ENCODE measurements at regions not wholly inside any gene's neighbourhood (a gene's known extent, or its start where the extent isn't known, plus 50 kb on each side); places are given as distances from the start of the nearest gene placed in this dataset.
"Not testable (repeated sequence)": the region's sequence is repeated elsewhere in the genome, so short reads cannot be mapped to it uniquely, and the experiment has no call there.

GRCh38 chr1:83505148-83505547 lies 493.8 kb downstream of the TTLL7 start:
- Histone ChIP-seq H3K36me3 (no peaks in the 10 kb centered on the region), H3K27me3 (no peaks in the 10 kb centered on the region), H3K4me2 (no peak overlapping the region), H3K4me3 (no peak overlapping the region), H3K4me1 (peaks cover 8 to 55% (median 11%) of the 10 kb centered on the region in 10 experiments), H3K9ac (no peak overlapping the region), H3K9me3 (replicated peaks in 1 of 11) (no peaks in the 10 kb centered on the region), H4K20me1 (no peaks in the 10 kb centered on the region), H3K27ac (no peak overlapping the region)
- no peak for TF ChIP-seq Cebpa-rat (IDR thresholded peaks at IDR 0.05)

GRCh38 chr1:83503153-83503552 lies 495.8 kb downstream of the TTLL7 start:
- Histone ChIP-seq H3K9ac (no peak overlapping the region), H3K4me2 (peak overlapping the region in 3 of 11 experiments; percentile 43 to 52 (median 46); a peak in 3 of 22 replicates), H3K27ac (no peak overlapping the region), H3K36me3 (no peaks in the 10 kb centered on the region), H3K9me3 (replicated peaks in 1 of 11) (no peaks in the 10 kb centered on the region), H3K4me1 (peaks cover 0 to 49% (median 2%) of the 10 kb centered on the region in 10 experiments; a peak in 14 of 20 replicates), H4K20me1 (no peaks in the 10 kb centered on the region), H3K27me3 (no peaks in the 10 kb centered on the region), H3K4me3 (no peak overlapping the region)
- no peak for TF ChIP-seq Cebpa-rat (IDR thresholded peaks at IDR 0.05)

GRCh38 chr1:83500987-83501591 lies 497.8 kb downstream of the TTLL7 start:
- H4K20me1 ChIP-seq, result no peaks in the 10 kb centered on the region
- H3K27ac ChIP-seq, result no peak overlapping the region
- no peaks in the 10 kb centered on the region for H3K27me3 ChIP-seq
- no peak for TF ChIP-seq Cebpa-rat (IDR thresholded peaks at IDR 0.05)
- H3K4me2 ChIP-seq, result peak overlapping the region in 2 of 11 experiments; percentile 9 to 12; a peak in 3 of 22 replicates
- H3K9ac ChIP-seq, result no peak overlapping the region
- peaks cover 0 to 43% (median 0%) of the 10 kb centered on the region in 10 experiments; a peak in 6 of 20 replicates for H3K4me1 ChIP-seq
- H3K9me3 ChIP-seq (replicated peaks in 1 of 11), result no peaks in the 10 kb centered on the region
- H3K4me3 ChIP-seq, result no peak overlapping the region
- H3K36me3 ChIP-seq, result no peaks in the 10 kb centered on the region

- TF ChIP-seq Cebpa-rat (IDR thresholded peaks at IDR 0.05), result no peak
- peak overlapping the region in 2 of 11 experiments; percentile 12 to 15; a peak in 2 of 22 replicates for H3K4me2 ChIP-seq
Measured at GRCh38 chr1:83500531-83500930, 498.4 kb downstream of the TTLL7 start.

GRCh38 chr1:83499998-83500397 lies 498.9 kb downstream of the TTLL7 start:
- H3K4me2 ChIP-seq, result peak overlapping the region in 2 of 11 experiments; percentile 12 to 15; a peak in 2 of 22 replicates
- H3K36me3 ChIP-seq, result no peaks in the 10 kb centered on the region
- H3K9me3 ChIP-seq (replicated peaks in 1 of 11), result no peaks in the 10 kb centered on the region
- no peak overlapping the region for H3K4me3 ChIP-seq
- H3K9ac ChIP-seq, result no peak overlapping the region
- H3K4me1 ChIP-seq, result peaks cover 0 to 41% (median 0%) of the 10 kb centered on the region in 10 experiments; a peak in 6 of 20 replicates
- no peak for TF ChIP-seq Cebpa-rat (IDR thresholded peaks at IDR 0.05)
- H4K20me1 ChIP-seq, result no peaks in the 10 kb centered on the region
- H3K27ac ChIP-seq, result 0 out of 22 replicates have a peak overlapping the region, but pooled peaks of 1 of the 11 experiments have one; percentile 3
- no peaks in the 10 kb centered on the region for H3K27me3 ChIP-seq

More at GRCh38 chr1:83500531-83500930, 498.4 kb downstream of the TTLL7 start:
- Histone ChIP-seq H3K36me3 (no peaks in the 10 kb centered on the region), H3K9ac (no peak overlapping the region), H3K27ac (no peak overlapping the region), H3K4me3 (no peak overlapping the region), H4K20me1 (no peaks in the 10 kb centered on the region), H3K4me1 (peaks cover 0 to 43% (median 0%) of the 10 kb centered on the region in 10 experiments; a peak in 6 of 20 replicates), H3K27me3 (no peaks in the 10 kb centered on the region), H3K9me3 (replicated peaks in 1 of 11) (no peaks in the 10 kb centered on the region)

- Histone ChIP-seq H3K9me3 (replicated peaks in 1 of 11) (no peaks in the 10 kb centered on the region), H3K27me3 (no peaks in the 10 kb centered on the region), H3K36me3 (no peaks in the 10 kb centered on the region), H4K20me1 (no peaks in the 10 kb centered on the region), H3K4me2 (no peak overlapping the region), H3K27ac (no peak overlapping the region), H3K9ac (no peak overlapping the region), H3K4me3 (no peak overlapping the region), H3K4me1 (peaks cover 0 to 32% (median 0%) of the 10 kb centered on the region in 10 experiments; a peak in 6 of 20 replicates)
- no peak for TF ChIP-seq Cebpa-rat (IDR thresholded peaks at IDR 0.05)
Measured at GRCh38 chr1:83497563-83497962, 501.4 kb downstream of the TTLL7 start.

GRCh38 chr1:83495560-83495959 lies 503.4 kb downstream of the TTLL7 start:
- Histone ChIP-seq H3K27me3 (no peaks in the 10 kb centered on the region), H3K4me1 (peaks cover 0 to 12% (median 0%) of the 10 kb centered on the region in 10 experiments; a peak in 5 of 20 replicates), H3K9me3 (replicated peaks in 1 of 11) (no peaks in the 10 kb centered on the region), H3K9ac (no peak overlapping the region), H4K20me1 (no peaks in the 10 kb centered on the region), H3K4me3 (no peak overlapping the region), H3K36me3 (no peaks in the 10 kb centered on the region), H3K27ac (no peak overlapping the region), H3K4me2 (no peak overlapping the region)
- no peak for TF ChIP-seq Cebpa-rat (IDR thresholded peaks at IDR 0.05)

- no peaks in the 10 kb centered on the region for H4K20me1 ChIP-seq
- TF ChIP-seq Cebpa-rat (IDR thresholded peaks at IDR 0.05), result no peak
- no peak overlapping the region for H3K4me2 ChIP-seq
- H3K4me3 ChIP-seq, result no peak overlapping the region
- no peak overlapping the region for H3K27ac ChIP-seq
- no peaks in the 10 kb centered on the region for H3K4me1 ChIP-seq
- no peaks in the 10 kb centered on the region for H3K36me3 ChIP-seq
- H3K9me3 ChIP-seq (replicated peaks in 1 of 11), result no peaks in the 10 kb centered on the region
- no peaks in the 10 kb centered on the region for H3K27me3 ChIP-seq
- no peak overlapping the region for H3K9ac ChIP-seq
Measured at GRCh38 chr1:83493633-83494032, 505.3 kb downstream of the TTLL7 start.

- no peak overlapping the region for H3K4me2 ChIP-seq
- no peak overlapping the region for H3K4me3 ChIP-seq
- H4K20me1 ChIP-seq, result no peaks in the 10 kb centered on the region
- no peak for TF ChIP-seq Cebpa-rat (IDR thresholded peaks at IDR 0.05)
- H3K27ac ChIP-seq, result no peak overlapping the region
- no peaks in the 10 kb centered on the region for H3K27me3 ChIP-seq
- H3K36me3 ChIP-seq, result no peaks in the 10 kb centered on the region
- H3K9ac ChIP-seq, result no peak overlapping the region
- no peaks in the 10 kb centered on the region for H3K9me3 ChIP-seq (replicated peaks in 1 of 11)
- no peaks in the 10 kb centered on the region for H3K4me1 ChIP-seq
Measured at GRCh38 chr1:83491930-83492329, 507.0 kb downstream of the TTLL7 start.

GRCh38 chr1:83490988-83491387 lies 507.9 kb downstream of the TTLL7 start:
- H3K9me3 ChIP-seq (replicated peaks in 1 of 11), result no peaks in the 10 kb centered on the region
- no peaks in the 10 kb centered on the region for H3K27me3 ChIP-seq
- no peaks in the 10 kb centered on the region for H4K20me1 ChIP-seq
- H3K36me3 ChIP-seq, result no peaks in the 10 kb centered on the region
- no peaks in the 10 kb centered on the region for H3K4me1 ChIP-seq
- H3K27ac ChIP-seq, result no peak overlapping the region
- no peak overlapping the region for H3K4me3 ChIP-seq
- no peak for TF ChIP-seq Cebpa-rat (IDR thresholded peaks at IDR 0.05)
- no peak overlapping the region for H3K4me2 ChIP-seq
- H3K9ac ChIP-seq, result no peak overlapping the region

GRCh38 chr1:83488105-83488504 lies 510.8 kb downstream of the TTLL7 start:
- H3K27me3 ChIP-seq; H3K4me3 ChIP-seq; H3K9ac ChIP-seq; H3K4me1 ChIP-seq; H3K4me2 ChIP-seq; H3K9me3 ChIP-seq (replicated peaks in 1 of 11); H4K20me1 ChIP-seq; H3K27ac ChIP-seq; H3K36me3 ChIP-seq: not testable (repeated sequence)

- not testable (repeated sequence) for H4K20me1 ChIP-seq; H3K27ac ChIP-seq; H3K36me3 ChIP-seq; H3K9me3 ChIP-seq (replicated peaks in 1 of 11); H3K27me3 ChIP-seq; H3K4me1 ChIP-seq; H3K4me2 ChIP-seq; H3K9ac ChIP-seq; H3K4me3 ChIP-seq
Measured at GRCh38 chr1:83487460-83487859, 511.5 kb downstream of the TTLL7 start.

GRCh38 chr1:83485314-83486019 lies 513.5 kb downstream of the TTLL7 start:
- not testable (repeated sequence) for H3K27me3 ChIP-seq; H3K36me3 ChIP-seq; H3K27ac ChIP-seq; H3K4me2 ChIP-seq; H3K4me3 ChIP-seq; H4K20me1 ChIP-seq; H3K4me1 ChIP-seq; H3K9ac ChIP-seq; H3K9me3 ChIP-seq (replicated peaks in 1 of 11)
